ENCODE measurements at regions not wholly inside any gene's neighbourhood (a gene's known extent, or its start where the extent isn't known, plus 50 kb on each side); places are given as distances from the start of the nearest gene placed in this dataset.

GRCh38 chr13:62626771-62627170, 1211.1 kb upstream of the PCDH20 start:
- Histone ChIP-seq H3K4me1 (no peaks in the 10 kb centered on the region), H3K9me3 (no peaks in the 10 kb centered on the region), H3K27me3 (no peaks in the 10 kb centered on the region), H3K36me3 (no peaks in the 10 kb centered on the region), H3K27ac (no peak overlapping the region), H3K4me3 (no peak overlapping the region)
- TF ChIP-seq CTCF (IDR thresholded peaks at IDR 0.05) (no peak), POLR2AphosphoS5 (IDR thresholded peaks at IDR 0.05) (no peak), EP300 (IDR thresholded peaks at IDR 0.05) (no peak), POLR2A (IDR thresholded peaks at IDR 0.05) (no peak)
- WGBS, 2 donors (ENCODE audit: low coverage in 1 of 2): 45 to 48% methylated on average over 3 to 5 of the region's 5 CpGs
- ATAC-seq: no peak

- Histone ChIP-seq H3K9me3 (no peaks in the 10 kb centered on the region), H3K27me3 (no peaks in the 10 kb centered on the region), H3K4me1 (no peaks in the 10 kb centered on the region), H3K4me3 (no peak overlapping the region), H3K27ac (no peak overlapping the region), H3K36me3 (no peaks in the 10 kb centered on the region)
- 60 to 81% methylated on average over 1 to 7 of the region's 15 CpGs for WGBS, 2 donors (ENCODE audit: low coverage in 1 of 2)
- ATAC-seq: no peak
- TF ChIP-seq POLR2A (IDR thresholded peaks at IDR 0.05) (no peak), CTCF (IDR thresholded peaks at IDR 0.05) (no peak), POLR2AphosphoS5 (IDR thresholded peaks at IDR 0.05) (no peak), EP300 (IDR thresholded peaks at IDR 0.05) (no peak)
Measured at GRCh38 chr13:62625214-62625881, 1209.7 kb upstream of the PCDH20 start.

- Histone ChIP-seq H3K27ac (no peak overlapping the region), H3K36me3 (no peaks in the 10 kb centered on the region), H3K9me3 (peaks cover 0 to 6% (median 0%) of the 10 kb centered on the region in 3 donors), H3K4me3 (no peak overlapping the region), H3K27me3 (no peaks in the 10 kb centered on the region), H3K4me1 (no peaks in the 10 kb centered on the region)
- TF ChIP-seq CTCF (IDR thresholded peaks at IDR 0.05) (no peak), POLR2AphosphoS5 (IDR thresholded peaks at IDR 0.05) (no peak), EP300 (IDR thresholded peaks at IDR 0.05) (no peak), POLR2A (IDR thresholded peaks at IDR 0.05) (no peak)
- WGBS, 2 donors (ENCODE audit: low coverage in 1 of 2): 87% methylated on average over 1 of the region's 1 CpG; no CpG with 5 or more reads in 1 of the 2 donors
- no peak for ATAC-seq
Measured at GRCh38 chr13:62613819-62614218, 1198.2 kb upstream of the PCDH20 start.

- Histone ChIP-seq H3K4me3 (no peak overlapping the region), H3K27me3 (no peaks in the 10 kb centered on the region), H3K4me1 (no peaks in the 10 kb centered on the region), H3K36me3 (no peaks in the 10 kb centered on the region), H3K27ac (no peak overlapping the region), H3K9me3 (peaks cover 0 to 14% (median 0%) of the 10 kb centered on the region in 3 donors)
- no CpG with 5 or more reads among the region's 2 CpGs for WGBS, 2 donors (ENCODE audit: low coverage in 1 of 2)
- ATAC-seq: no peak
- TF ChIP-seq POLR2AphosphoS5 (IDR thresholded peaks at IDR 0.05) (no peak), EP300 (IDR thresholded peaks at IDR 0.05) (no peak), POLR2A (IDR thresholded peaks at IDR 0.05) (no peak), CTCF (IDR thresholded peaks at IDR 0.05) (no peak)
Measured at GRCh38 chr13:62611343-62611742, 1195.7 kb upstream of the PCDH20 start.

GRCh38 chr13:62598708-62599107, 1183.1 kb upstream of the PCDH20 start:
- no peak overlapping the region for H3K4me3 ChIP-seq
- no peak overlapping the region for H3K27ac ChIP-seq
- H3K4me1 ChIP-seq: no peaks in the 10 kb centered on the region
- no peak for ATAC-seq
- no peaks in the 10 kb centered on the region for H3K36me3 ChIP-seq
- TF ChIP-seq POLR2AphosphoS5 (IDR thresholded peaks at IDR 0.05) (no peak), POLR2A (IDR thresholded peaks at IDR 0.05) (no peak), EP300 (IDR thresholded peaks at IDR 0.05) (no peak), CTCF (IDR thresholded peaks at IDR 0.05) (no peak)
- WGBS, 2 donors (ENCODE audit: low coverage in 1 of 2): 53 to 71% methylated on average over 3 to 5 of the region's 5 CpGs
- H3K9me3 ChIP-seq: no peaks in the 10 kb centered on the region
- no peaks in the 10 kb centered on the region for H3K27me3 ChIP-seq

Data from gastroesophageal sphincter (tissue), 4 donors.